OCI-LY1 (cell line): ENCODE measurements at regions not wholly inside any gene's neighbourhood (a gene's known extent, or its start where the extent isn't known, plus 50 kb on each side); places are given as distances from the start of the nearest gene placed in this dataset.

Source experiments
- H2AFZ ChIP-seq: fragments of 200-600 bp; sonication (generic), shearing (Covaris generic); 2 replicates; pipeline ENCODE4 v1.6.0; 2014; ENCODE audit warnings: antibody characterized with exemption, mild to moderate bottlenecking, low read length
- H3F3A ChIP-seq: fragments of 200-600 bp; sonication (generic), shearing (Covaris generic); 2 replicates; pipeline ENCODE4 v1.6.0; 2014; ENCODE audit warnings: mild to moderate bottlenecking, antibody characterized with exemption, low read length, moderate library complexity; ENCODE audit not compliant: insufficient read depth
- H3K27ac ChIP-seq: fragments of 200-600 bp; sonication (generic); 2 replicates; pipeline ENCODE4 v1.5.1; 2014; ENCODE audit warnings: low read length, mixed run types, mild to moderate bottlenecking, low read depth; ENCODE audit not compliant: poor library complexity, severe bottlenecking
- H3K27me3 ChIP-seq: fragments of 200-600 bp; sonication (generic); 2 replicates; pipeline ENCODE4 v1.6.0; 2014; ENCODE audit warnings: antibody characterized with exemption, mild to moderate bottlenecking, low read length, moderate library complexity; ENCODE audit not compliant: insufficient read depth
- H3K36me3 ChIP-seq: fragments of 200-600 bp; sonication (generic); 2 replicates; pipeline ENCODE4 v1.6.1; 2014; ENCODE audit warnings: mild to moderate bottlenecking, antibody characterized with exemption, low read length, moderate library complexity, mixed read lengths; ENCODE audit not compliant: insufficient read depth
- H3K4me1 ChIP-seq: fragments of 200-600 bp; sonication (generic); 2 replicates; pipeline ENCODE4 v1.5.1; 2014; ENCODE audit warnings: mild to moderate bottlenecking, low read length, moderate library complexity; ENCODE audit not compliant: insufficient read depth, severe bottlenecking
- H3K4me2 ChIP-seq: fragments of 200-600 bp; sonication (generic), shearing (Covaris generic); 2 replicates; pipeline ENCODE4 v1.6.1; 2014; ENCODE audit warnings: low read length
- H3K4me3 ChIP-seq: fragments of 200-600 bp; sonication (generic); 2 replicates; pipeline ENCODE4 v1.5.1; 2014; ENCODE audit warnings: low read length, low read depth, mild to moderate bottlenecking, mixed read lengths; ENCODE audit not compliant: poor library complexity, severe bottlenecking
- H3K79me2 ChIP-seq: fragments of 200-600 bp; shearing (Covaris generic); 2 replicates; pipeline ENCODE4 v1.6.1; 2016; ENCODE audit warnings: mixed run types, low read length, mixed read lengths; ENCODE audit not compliant: insufficient read depth
- H3K9ac ChIP-seq: fragments of 200-600 bp; sonication (generic), shearing (Covaris generic); 2 replicates; pipeline ENCODE4 v1.6.1; 2014; ENCODE audit warnings: mild to moderate bottlenecking, low read length, mixed read lengths
- H3K9me2 ChIP-seq: fragments of 200-600 bp; sonication (generic), shearing (Covaris generic); 2 replicates; pipeline ENCODE4 v1.6.1; 2014; ENCODE audit warnings: low read depth, mild to moderate bottlenecking, low read length, mixed read lengths
- H3K9me3 ChIP-seq: fragments of 200-600 bp; shearing (Covaris generic); 2 replicates; pipeline ENCODE4 v1.6.1; 2014; ENCODE audit warnings: low read length, mixed read lengths
- H4K20me1 ChIP-seq: fragments of 200-600 bp; sonication (generic), shearing (Covaris generic); 2 replicates; pipeline ENCODE4 v1.6.0; 2016; ENCODE audit warnings: mild to moderate bottlenecking, low read length; ENCODE audit not compliant: insufficient read depth
- CTCF ChIP-seq: fragments of 200-600 bp; sonication (generic), shearing (Covaris generic); IDR thresholded peaks from 2 replicates; pipeline ENCODE4 v1.5.1; 2017; ENCODE audit warnings: mild to moderate bottlenecking, antibody characterized with exemption, low read length, moderate library complexity, mixed read lengths
- EZH2 ChIP-seq: fragments of 200-600 bp; sonication (generic), shearing (Covaris generic); IDR thresholded peaks from 2 replicates; pipeline ENCODE4 v1.8.0; 2017; ENCODE audit warnings: borderline replicate concordance, mixed run types, mild to moderate bottlenecking, antibody characterized with exemption, low read length, moderate library complexity, mixed read lengths

GRCh38 chr6:105890521-105891244, 195.5 kb upstream of the PRDM1 start:
- TF ChIP-seq EZH2 (no peak), CTCF (no peak)
- Histone ChIP-seq H2AFZ (no peak overlapping the region), H3K4me1 (peaks cover 14% of the 10 kb centered on the region)

GRCh38 chr6:105889902-105890301, 196.2 kb upstream of the PRDM1 start:
- Histone ChIP-seq H3K4me2 (no peak overlapping the region), H4K20me1 (no peaks in the 10 kb centered on the region), H3K9me3 (no peaks in the 10 kb centered on the region), H3K79me2 (no peaks in the 10 kb centered on the region), H3K4me3 (no peak overlapping the region), H3K27ac (no peak overlapping the region), H3K27me3 (no peaks in the 10 kb centered on the region), H3K36me3 (no peaks in the 10 kb centered on the region), H3K9ac (no peak overlapping the region), H2AFZ (no peak overlapping the region), H3K9me2 (no peaks in the 10 kb centered on the region), H3K4me1 (peaks cover 14% of the 10 kb centered on the region), H3F3A (no peaks in the 10 kb centered on the region)
- TF ChIP-seq CTCF (no peak), EZH2 (no peak)

More at GRCh38 chr6:105890521-105891244, 195.5 kb upstream of the PRDM1 start:
- Histone ChIP-seq H3K27ac (no peak overlapping the region), H3K9ac (no peak overlapping the region), H3F3A (no peaks in the 10 kb centered on the region), H3K9me3 (no peaks in the 10 kb centered on the region), H3K9me2 (no peaks in the 10 kb centered on the region), H3K4me2 (no peak overlapping the region), H3K36me3 (no peaks in the 10 kb centered on the region), H3K27me3 (no peaks in the 10 kb centered on the region), H3K79me2 (no peaks in the 10 kb centered on the region), H4K20me1 (no peaks in the 10 kb centered on the region), H3K4me3 (no peak overlapping the region)

- H3K36me3 ChIP-seq = no peaks in the 10 kb centered on the region
- H4K20me1 ChIP-seq = no peaks in the 10 kb centered on the region
- H3K4me2 ChIP-seq = no peak overlapping the region
- no peak overlapping the region for H3K9ac ChIP-seq
- H3K27ac ChIP-seq = no peak overlapping the region
- TF ChIP-seq CTCF (no peak), EZH2 (no peak)
- H3K79me2 ChIP-seq = no peaks in the 10 kb centered on the region
- H3K4me3 ChIP-seq = no peak overlapping the region
- H3K9me3 ChIP-seq = no peaks in the 10 kb centered on the region
- H3K9me2 ChIP-seq = no peaks in the 10 kb centered on the region
- H3K27me3 ChIP-seq = no peaks in the 10 kb centered on the region
- H3F3A ChIP-seq = no peaks in the 10 kb centered on the region
- peaks cover 3% of the 10 kb centered on the region for H3K4me1 ChIP-seq
- no peak overlapping the region for H2AFZ ChIP-seq
Measured at GRCh38 chr6:105886814-105887544, 199.2 kb upstream of the PRDM1 start.
